Mammary epithelial cell (primary cell): ENCODE measurements at regions not wholly inside any gene's neighbourhood (a gene's known extent, or its start where the extent isn't known, plus 50 kb on each side); places are given as distances from the start of the nearest gene placed in this dataset.

ENCODE experiments used
- CTCF ChIP-seq, 2 donors: IDR thresholded peaks in 1 of 2; conservative IDR thresholded peaks in 1 of 2; 2 replicates each; pipeline ENCODE4 v1.5.1; 2011 to 2012; ENCODE audit warnings: inconsistent platforms in 2 of 2, low read length in 2 of 2, mild to moderate bottlenecking in 2 of 2, control low read depth in 1 of 2, low read depth in 1 of 2; ENCODE audit not compliant: insufficient read depth in 1 of 2; ENCODE audit errors: extremely low read depth in 1 of 2
- EZH2 ChIP-seq: IDR thresholded peaks from 2 replicates; pipeline ENCODE4 v1.6.1; 2012; ENCODE audit warnings: low read length, inconsistent platforms, borderline replicate concordance

DNA sequence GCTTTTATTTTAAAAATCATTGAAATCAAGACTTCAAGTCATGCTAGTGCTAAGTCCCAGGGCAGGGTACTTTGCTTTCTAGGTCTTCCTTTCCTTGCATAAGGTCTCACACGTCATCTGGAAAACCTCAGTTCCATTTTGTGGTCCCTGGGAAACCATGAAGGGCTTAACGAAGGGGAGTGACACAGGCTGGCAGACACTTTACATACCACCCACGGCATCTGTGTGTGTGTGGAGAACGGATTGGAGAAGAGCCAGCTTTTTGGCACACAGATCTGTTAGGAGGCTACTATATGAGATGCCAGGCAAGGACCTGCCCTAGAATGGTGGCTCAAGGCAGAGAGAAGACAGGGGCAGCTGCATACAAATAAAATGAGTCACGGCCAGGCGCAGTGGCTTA, 107.5 kb upstream of the NSMCE3 start:
- TF ChIP-seq EZH2 (no peak), CTCF (conservative IDR thresholded peaks at IDR 0.05 in 1 of 2, IDR thresholded peaks at IDR 0.05 in 1 of 2; ENCODE audit: extremely low read depth in 1 of 2, insufficient read depth in 1 of 2, low read depth in 1 of 2, low read length in 2 of 2) (no peak)
